H1 (cell line): ENCODE measurements at regions not wholly inside any gene's neighbourhood (a gene's known extent, or its start where the extent isn't known, plus 50 kb on each side); places are given as distances from the start of the nearest gene placed in this dataset.

Experiments used
- BCL11A ChIP-seq, 2 experiments: IDR thresholded peaks; one replicate each; pipeline ENCODE4 v1.6.1; 2011; ENCODE audit warnings: low read depth in 2 of 2, low read length in 2 of 2, mild to moderate bottlenecking in 2 of 2
- MAX ChIP-seq: IDR thresholded peaks from 2 replicates; pipeline ENCODE4 v1.6.1; 2012; ENCODE audit warnings: inconsistent platforms
- SP1 ChIP-seq: IDR thresholded peaks from 2 replicates; pipeline ENCODE4 v1.6.1; 2011; ENCODE audit warnings: low read depth, low read length
- SUZ12 ChIP-seq: fragments of 200-600 bp; sonication (generic); IDR thresholded peaks from 2 replicates; pipeline ENCODE4 v1.6.1; 2012; ENCODE audit warnings: mild to moderate bottlenecking, inconsistent platforms, low read length, moderate library complexity, mixed read lengths
- TBP ChIP-seq: IDR thresholded peaks from 2 replicates; pipeline ENCODE4 v1.6.1; 2011; ENCODE audit warnings: low read depth, low read length, improper control_type of control experiment
- USF2 ChIP-seq: IDR thresholded peaks from 2 replicates; pipeline ENCODE4 v1.6.1; 2011; ENCODE audit warnings: low read length, improper control_type of control experiment

DNA sequence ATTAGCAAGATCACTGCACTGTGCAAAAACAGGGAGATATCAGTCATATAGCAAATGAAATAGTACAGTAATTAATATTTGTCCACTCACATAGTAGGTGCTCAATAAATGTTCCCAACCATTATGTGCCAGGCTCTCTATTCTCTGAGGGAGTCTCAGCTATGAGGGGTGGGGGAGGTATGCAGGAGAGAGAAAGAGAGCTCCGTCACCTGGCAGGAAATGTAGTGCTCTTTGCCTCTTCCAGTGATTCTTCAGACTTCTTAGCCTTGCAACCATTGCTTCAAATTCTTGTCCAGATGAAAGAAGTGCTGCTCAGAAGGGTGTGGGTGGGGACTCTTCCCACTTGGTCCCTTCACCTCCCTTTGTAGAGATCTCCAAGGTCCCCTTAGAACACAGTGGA, 84.5 kb upstream of the SPRY1 start (continued):
- TF ChIP-seq SUZ12 (no peak), USF2 (no peak), TBP (no peak), MAX (no peak), BCL11A (IDR thresholded peaks at IDR 0.05; ENCODE audit: low read depth in 2 of 2, low read length in 2 of 2) (no peak), SP1 (no peak)
